Colonic mucosa (tissue), 4 donors: ENCODE measurements at regions not wholly inside any gene's neighbourhood (a gene's known extent, or its start where the extent isn't known, plus 50 kb on each side); places are given as distances from the start of the nearest gene placed in this dataset.

Source experiments
- DNase-seq: peaks from one replicate; pipeline ENCODE4 v3.0.0-alpha.2; 2020
- H3K27ac ChIP-seq: fragments of 200-600 bp; one replicate; pipeline ENCODE4 v1.8.0; 2021
- H3K27me3 ChIP-seq: fragments of 200-600 bp; one replicate; pipeline ENCODE4 v1.8.0; 2021
- H3K36me3 ChIP-seq: fragments of 200-600 bp; one replicate; pipeline ENCODE4 v1.8.0; 2021
- H3K4me1 ChIP-seq: fragments of 200-600 bp; one replicate; pipeline ENCODE4 v1.8.0; 2021; ENCODE audit warnings: mild to moderate bottlenecking
- H3K4me3 ChIP-seq: fragments of 200-600 bp; one replicate; pipeline ENCODE4 v1.8.0; 2021
- H3K9ac ChIP-seq, 2 donors: one replicate each; pipeline ENCODE4 v1.7.0; 2013; ENCODE audit warnings: control low read depth in 2 of 2, low read depth in 2 of 2, low read length in 2 of 2
- H3K9me3 ChIP-seq: fragments of 200-600 bp; one replicate; pipeline ENCODE4 v1.8.0; 2021
- CTCF ChIP-seq: fragments of 200-600 bp; IDR thresholded peaks from one replicate; pipeline ENCODE4 v1.8.0; 2022; ENCODE audit warnings: antibody characterized with exemption, mild to moderate bottlenecking
- intact Hi-C: fragments of 100-400 bp; cut with DNase I; formaldehyde crosslinking; loops from one replicate; pipeline ENCODE4 v1.14.1; 2022
- donor health status: healthy.
- donor health status: DM: no; HTN: no; CAD: no.
- donor health status: DM: no; HTN: no; CAD: no.

GRCh38 chr7:123346766-123347165, 147.0 kb upstream of the SLC13A1 start:
- Histone ChIP-seq H3K27ac (no peak overlapping the region), H3K4me1 (no peaks in the 10 kb centered on the region), H3K27me3 (no peaks in the 10 kb centered on the region), H3K4me3 (no peak overlapping the region), H3K9me3 (no peaks in the 10 kb centered on the region), H3K9ac (no peak overlapping the region), H3K36me3 (no peaks in the 10 kb centered on the region)
- no peak for TF ChIP-seq CTCF
- DNase-seq = no peak
- intact Hi-C loops = no loop called here

GRCh38 chr7:123343611-123344010, 143.8 kb upstream of the SLC13A1 start:
- no peak for DNase-seq
- Histone ChIP-seq H3K9me3 (no peaks in the 10 kb centered on the region), H3K4me1 (no peaks in the 10 kb centered on the region), H3K4me3 (no peak overlapping the region), H3K36me3 (no peaks in the 10 kb centered on the region), H3K27me3 (no peaks in the 10 kb centered on the region), H3K27ac (no peak overlapping the region), H3K9ac (no peak overlapping the region)
- TF ChIP-seq CTCF = no peak
- intact Hi-C loops = no loop called here

- Histone ChIP-seq H3K9me3 (no peaks in the 10 kb centered on the region), H3K27me3 (no peaks in the 10 kb centered on the region), H3K27ac (no peak overlapping the region), H3K36me3 (no peaks in the 10 kb centered on the region), H3K9ac (no peak overlapping the region), H3K4me3 (no peak overlapping the region), H3K4me1 (no peaks in the 10 kb centered on the region)
- intact Hi-C loops = no loop called here
- no peak for TF ChIP-seq CTCF
- DNase-seq = no peak
Measured at GRCh38 chr7:123341102-123341501, 141.3 kb upstream of the SLC13A1 start.

- no peak for TF ChIP-seq CTCF
- Histone ChIP-seq H3K27ac (no peak overlapping the region), H3K9me3 (no peaks in the 10 kb centered on the region), H3K4me1 (no peaks in the 10 kb centered on the region), H3K27me3 (no peaks in the 10 kb centered on the region), H3K4me3 (no peak overlapping the region), H3K9ac (no peak overlapping the region), H3K36me3 (no peaks in the 10 kb centered on the region)
- intact Hi-C loops = no loop called here
- DNase-seq = no peak
Measured at GRCh38 chr7:123338688-123339087, 138.9 kb upstream of the SLC13A1 start.

- no peak overlapping the region for H3K4me3 ChIP-seq
- no peaks in the 10 kb centered on the region for H3K27me3 ChIP-seq
- no peaks in the 10 kb centered on the region for H3K9me3 ChIP-seq
- no peak for DNase-seq
- H3K27ac ChIP-seq = no peak overlapping the region
- no peak for TF ChIP-seq CTCF
- intact Hi-C loops = no loop called here
- H3K9ac ChIP-seq = no peak overlapping the region
- no peaks in the 10 kb centered on the region for H3K4me1 ChIP-seq
- H3K36me3 ChIP-seq = no peaks in the 10 kb centered on the region
Measured at GRCh38 chr7:123329988-123330643, 130.3 kb upstream of the SLC13A1 start.
